ENCODE measurements at regions not wholly inside any gene's neighbourhood (a gene's known extent, or its start where the extent isn't known, plus 50 kb on each side); places are given as distances from the start of the nearest gene placed in this dataset.

DNA sequence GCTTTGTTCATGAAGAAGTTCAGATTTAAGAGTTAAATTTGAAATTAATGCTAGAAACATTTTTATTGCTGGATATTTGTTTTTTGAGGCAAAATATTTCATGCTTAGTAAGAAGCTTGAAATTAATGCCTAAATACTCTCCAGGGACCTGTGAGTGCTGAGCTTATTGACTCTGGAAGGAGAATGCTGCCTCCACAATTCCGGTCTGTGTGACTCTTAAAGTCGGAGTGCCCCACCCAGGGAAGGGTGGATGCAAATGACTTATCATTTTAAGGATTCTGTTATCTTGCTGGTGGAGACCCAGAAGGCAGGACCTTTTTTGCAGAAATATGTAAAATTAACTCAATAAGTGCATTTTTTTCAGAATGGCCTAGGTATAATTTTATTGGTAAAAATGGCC is 143.8 kb upstream of the RXFP2 start:
- TF ChIP-seq, protein P1, sequence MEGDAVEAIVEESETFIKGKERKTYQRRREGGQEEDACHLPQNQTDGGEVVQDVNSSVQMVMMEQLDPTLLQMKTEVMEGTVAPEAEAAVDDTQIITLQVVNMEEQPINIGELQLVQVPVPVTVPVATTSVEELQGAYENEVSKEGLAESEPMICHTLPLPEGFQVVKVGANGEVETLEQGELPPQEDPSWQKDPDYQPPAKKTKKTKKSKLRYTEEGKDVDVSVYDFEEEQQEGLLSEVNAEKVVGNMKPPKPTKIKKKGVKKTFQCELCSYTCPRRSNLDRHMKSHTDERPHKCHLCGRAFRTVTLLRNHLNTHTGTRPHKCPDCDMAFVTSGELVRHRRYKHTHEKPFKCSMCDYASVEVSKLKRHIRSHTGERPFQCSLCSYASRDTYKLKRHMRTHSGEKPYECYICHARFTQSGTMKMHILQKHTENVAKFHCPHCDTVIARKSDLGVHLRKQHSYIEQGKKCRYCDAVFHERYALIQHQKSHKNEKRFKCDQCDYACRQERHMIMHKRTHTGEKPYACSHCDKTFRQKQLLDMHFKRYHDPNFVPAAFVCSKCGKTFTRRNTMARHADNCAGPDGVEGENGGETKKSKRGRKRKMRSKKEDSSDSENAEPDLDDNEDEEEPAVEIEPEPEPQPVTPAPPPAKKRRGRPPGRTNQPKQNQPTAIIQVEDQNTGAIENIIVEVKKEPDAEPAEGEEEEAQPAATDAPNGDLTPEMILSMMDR (IDR thresholded peaks at IDR 0.05; ENCODE audit: extremely low read depth in 1 of 2, insufficient read depth in 1 of 2, low read depth in 1 of 2, low read length in 2 of 2), result no peak
- TF ChIP-seq POLR2A (IDR thresholded peaks at IDR 0.05; ENCODE audit: low read depth, low read length), result no peak
- TF ChIP-seq EZH2 (IDR thresholded peaks at IDR 0.05; ENCODE audit: borderline replicate concordance, low read depth, low read length, severe bottlenecking), result no peak
- TF ChIP-seq FOS (IDR thresholded peaks at IDR 0.05; ENCODE audit: borderline replicate concordance, insufficient read depth, low read length), result no peak
- no peak for TF ChIP-seq POLR2AphosphoS5 (IDR thresholded peaks at IDR 0.05; ENCODE audit: insufficient read depth, low read depth, low read length)
- no peak for TF ChIP-seq JUN (IDR thresholded peaks at IDR 0.05; ENCODE audit: borderline replicate concordance, insufficient read depth, insufficient read length, low read depth)
- TF ChIP-seq, protein P2, sequence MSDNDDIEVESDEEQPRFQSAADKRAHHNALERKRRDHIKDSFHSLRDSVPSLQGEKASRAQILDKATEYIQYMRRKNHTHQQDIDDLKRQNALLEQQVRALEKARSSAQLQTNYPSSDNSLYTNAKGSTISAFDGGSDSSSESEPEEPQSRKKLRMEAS (IDR thresholded peaks at IDR 0.05; ENCODE audit: insufficient read depth, insufficient read length), result no peak

All from endothelial cell of umbilical vein (primary cell).